RWPE2 (cell line): ENCODE measurements at regions not wholly inside any gene's neighbourhood (a gene's known extent, or its start where the extent isn't known, plus 50 kb on each side); places are given as distances from the start of the nearest gene placed in this dataset.

ENCODE experiments used
- ATAC-seq: fragments of 200-7000 bp; cut with Tn5 transposase; 3 replicates; pipeline ENCODE4 v1.9.1; 2021; ENCODE audit warnings: low read depth
- DNase-seq: peaks from one replicate; pipeline ENCODE4 v3.0.0-alpha.2; 2020; ENCODE audit warnings: low spot score
- H3K27ac ChIP-seq: fragments of 450-650 bp; 2 replicates; pipeline ENCODE4 v1.5.1; 2017; ENCODE audit warnings: mild to moderate bottlenecking; ENCODE audit not compliant: poor library complexity, severe bottlenecking
- H3K27me3 ChIP-seq: fragments of 250-450 bp; sonication (Bioruptor Pico); 2 replicates; pipeline ENCODE4 v1.5.1; 2021; ENCODE audit warnings: mild to moderate bottlenecking, moderate library complexity; ENCODE audit not compliant: insufficient read depth, poor library complexity, severe bottlenecking
- H3K36me3 ChIP-seq: fragments of 250-450 bp; sonication (Bioruptor Pico); 2 replicates; pipeline ENCODE4 v1.5.1; 2020; ENCODE audit warnings: low read depth, mild to moderate bottlenecking, moderate library complexity
- H3K4me1 ChIP-seq: fragments of 250-450 bp; sonication (Bioruptor Pico); 2 replicates; pipeline ENCODE4 v1.5.1; 2021; ENCODE audit warnings: mild to moderate bottlenecking, moderate library complexity; ENCODE audit not compliant: insufficient read depth, poor library complexity, severe bottlenecking
- H3K4me3 ChIP-seq: fragments of 250-450 bp; sonication (Bioruptor Pico); 2 replicates; pipeline ENCODE4 v1.5.1; 2021; ENCODE audit warnings: mild to moderate bottlenecking, moderate library complexity; ENCODE audit not compliant: severe bottlenecking
- H3K9me3 ChIP-seq: fragments of 250-450 bp; sonication (Bioruptor Pico); 2 replicates; pipeline ENCODE4 v1.5.1; 2021; ENCODE audit warnings: mild to moderate bottlenecking, moderate library complexity; ENCODE audit not compliant: severe bottlenecking
- CTCF ChIP-seq: fragments of 450-650 bp; IDR thresholded peaks from one replicate; pipeline ENCODE4 v1.5.1; 2017; ENCODE audit warnings: mild to moderate bottlenecking, moderate library complexity; ENCODE audit not compliant: poor library complexity, severe bottlenecking

- H3K4me3 ChIP-seq: no peak overlapping the region
- no peaks in the 10 kb centered on the region for H3K27me3 ChIP-seq
- no peak for DNase-seq
Measured at GRCh38 chr18:78169174-78169864, 810.3 kb upstream of the SALL3 start.

DNA sequence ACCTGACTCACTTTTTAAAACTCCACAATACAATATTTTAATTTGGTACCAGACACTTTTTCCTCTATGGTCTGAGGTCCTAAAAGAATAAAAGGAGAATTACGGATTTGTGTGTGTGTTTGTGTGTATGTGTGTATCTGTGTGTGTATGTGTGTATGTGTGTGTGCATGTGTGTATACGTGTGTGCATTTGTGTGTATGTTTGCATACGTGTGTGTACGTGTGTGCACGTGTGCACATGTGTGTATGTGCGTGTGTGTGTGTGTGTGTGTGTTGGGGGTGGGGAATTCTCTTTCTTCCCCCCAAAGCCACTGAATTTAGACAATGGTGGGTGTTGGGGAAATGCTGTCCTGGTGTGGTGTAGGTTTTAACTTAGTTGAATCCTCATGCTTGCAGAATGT lies 807.7 kb upstream of the SALL3 start:
- H3K36me3 ChIP-seq: no peaks in the 10 kb centered on the region
- no peaks in the 10 kb centered on the region for H3K4me1 ChIP-seq
- TF ChIP-seq CTCF: no peak
- H3K9me3 ChIP-seq: no peaks in the 10 kb centered on the region
- H3K27ac ChIP-seq: no peak overlapping the region
- no peaks in the 10 kb centered on the region for H3K27me3 ChIP-seq
- ATAC-seq (no peak), DNase-seq (no peak)
- no peak overlapping the region for H3K4me3 ChIP-seq

More at GRCh38 chr18:78169174-78169864, 810.3 kb upstream of the SALL3 start:
- no peak for ATAC-seq
- H3K36me3 ChIP-seq: no peaks in the 10 kb centered on the region
- no peak for TF ChIP-seq CTCF
- no peak overlapping the region for H3K27ac ChIP-seq
- no peaks in the 10 kb centered on the region for H3K9me3 ChIP-seq
- no peaks in the 10 kb centered on the region for H3K4me1 ChIP-seq

DNA sequence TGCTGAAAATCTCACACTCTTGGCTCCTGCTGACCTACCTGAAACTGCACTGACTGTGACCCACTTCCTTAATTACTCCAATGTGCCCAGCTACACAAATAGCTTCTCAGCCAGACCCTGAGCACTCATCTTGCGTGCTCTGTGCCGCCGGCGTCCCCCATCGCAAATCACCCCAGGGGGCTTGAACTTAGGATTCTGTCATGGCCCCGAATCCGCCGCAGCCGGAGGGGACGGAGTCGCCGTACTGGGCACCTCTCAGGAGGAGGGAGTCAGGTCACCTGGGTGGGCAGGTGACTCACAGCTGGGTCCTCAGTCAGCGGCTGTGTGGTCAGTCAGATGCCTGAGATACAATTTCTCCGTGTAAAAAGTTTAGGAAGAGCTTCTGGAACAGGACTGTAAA lies 804.9 kb upstream of the SALL3 start:
- no peak for ATAC-seq
- Histone ChIP-seq H3K9me3 (no peaks in the 10 kb centered on the region), H3K36me3 (no peaks in the 10 kb centered on the region), H3K27me3 (no peaks in the 10 kb centered on the region), H3K4me1 (no peaks in the 10 kb centered on the region), H3K27ac (no peak overlapping the region), H3K4me3 (no peak overlapping the region)
- DNase-seq: no peak
- no peak for TF ChIP-seq CTCF

DNA sequence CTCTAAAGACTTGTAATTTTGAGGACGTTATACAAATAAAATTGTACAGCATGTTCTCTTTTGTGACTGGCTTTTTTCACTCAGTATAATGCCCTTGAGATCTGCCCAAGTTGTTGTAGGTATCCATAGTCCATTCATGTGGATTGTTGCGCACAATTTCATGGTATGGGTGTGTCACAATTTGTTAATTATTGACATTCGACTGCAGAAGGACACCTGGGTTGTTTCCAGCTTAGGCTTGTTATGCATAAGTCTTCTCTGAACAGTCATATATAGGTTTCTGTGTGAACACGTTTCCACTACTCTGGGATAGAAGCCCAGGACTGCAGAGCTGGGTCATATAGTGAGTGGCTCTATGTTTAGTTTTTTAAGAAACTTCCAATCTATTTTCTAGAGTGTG lies 800.8 kb upstream of the SALL3 start:
- ATAC-seq: no peak
- no peaks in the 10 kb centered on the region for H3K36me3 ChIP-seq
- no peak overlapping the region for H3K27ac ChIP-seq
- no peak for DNase-seq
- no peaks in the 10 kb centered on the region for H3K4me1 ChIP-seq
- no peaks in the 10 kb centered on the region for H3K27me3 ChIP-seq
- H3K9me3 ChIP-seq: peaks cover 3% of the 10 kb centered on the region
- TF ChIP-seq CTCF: no peak
- H3K4me3 ChIP-seq: no peak overlapping the region

DNA sequence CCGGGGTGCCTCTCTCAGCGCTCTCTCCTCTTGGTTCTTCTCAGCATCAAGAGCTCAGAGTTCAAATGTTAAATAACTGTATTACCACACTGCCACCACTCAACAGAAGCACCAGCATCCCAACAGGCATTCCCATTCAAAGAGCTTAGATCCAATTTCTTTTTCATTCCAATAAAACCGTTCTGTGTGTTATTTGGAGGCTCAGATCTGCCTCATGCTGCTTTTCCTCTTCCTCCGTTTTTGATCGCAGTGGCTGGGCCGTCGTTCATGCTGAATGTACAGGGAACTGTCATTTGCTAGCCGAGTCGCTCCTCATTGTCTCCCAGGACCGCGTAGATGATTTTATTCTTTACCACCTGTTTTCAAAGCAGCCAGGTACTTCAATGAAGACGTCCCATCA lies 798.9 kb upstream of the SALL3 start:
- Histone ChIP-seq H3K9me3 (peaks cover 3% of the 10 kb centered on the region), H3K4me3 (no peak overlapping the region), H3K36me3 (no peaks in the 10 kb centered on the region), H3K4me1 (no peaks in the 10 kb centered on the region), H3K27me3 (no peaks in the 10 kb centered on the region), H3K27ac (no peak overlapping the region)
- no peak for TF ChIP-seq CTCF
- DNase-seq (no peak), ATAC-seq (no peak)
